Activated B cell treated with CpG ODN at 0.5 μM for 24 hours (primary cell): ENCODE measurements at regions not wholly inside any gene's neighbourhood (a gene's known extent, or its start where the extent isn't known, plus 50 kb on each side); places are given as distances from the start of the nearest gene placed in this dataset.

Experiments used
- ATAC-seq: fragments of 200-7000 bp; cut with Tn5 transposase; one replicate; pipeline ENCODE4 v1.10.0; 2021; ENCODE audit warnings: low read depth, mild to moderate bottlenecking, moderate library complexity
- CTCF ChIA-PET: fragments of 350-600 bp; sonication (Branson Sonifier 250); formaldehyde crosslinking; loops from one replicate; lab custom pipeline; 2021; ENCODE audit warnings: antibody characterized with exemption; lab: Charles Lee
- POLR2A ChIA-PET: fragments of 350-600 bp; sonication (Branson Sonifier 250); formaldehyde crosslinking; loops from one replicate; lab custom pipeline; 2021; ENCODE audit warnings: antibody characterized with exemption; lab: Charles Lee
- DNase-seq: peaks from one replicate; pipeline ENCODE4 v3.0.0; 2022
- H3K27ac Mint-ChIP-seq: one replicate; pipeline ENCODE4 v1.8.0; 2020; ENCODE audit warnings: mixed read lengths
- H3K27me3 Mint-ChIP-seq: one replicate; pipeline ENCODE4 v1.8.0; 2021; ENCODE audit warnings: mixed read lengths
- H3K36me3 Mint-ChIP-seq: one replicate; pipeline ENCODE4 v1.8.0; 2021; ENCODE audit warnings: low read depth, mixed read lengths
- H3K4me1 Mint-ChIP-seq: one replicate; pipeline ENCODE4 v1.8.0; 2021; ENCODE audit warnings: mixed read lengths
- H3K4me3 Mint-ChIP-seq: one replicate; pipeline ENCODE4 v1.8.0; 2020; ENCODE audit warnings: mild to moderate bottlenecking, mixed read lengths
- H3K9me3 Mint-ChIP-seq: one replicate; pipeline ENCODE4 v1.8.0; 2020; ENCODE audit warnings: mixed read lengths
- CTCF ChIP-seq: fragments of 200-600 bp; IDR thresholded peaks from one replicate; pipeline ENCODE4 v1.8.0; 2022; ENCODE audit warnings: antibody characterized with exemption, mild to moderate bottlenecking
- intact Hi-C: fragments of 100-400 bp; cut with micrococcal nuclease; formaldehyde crosslinking; loops from one replicate; pipeline ENCODE4 v1.15.1; 2024

DNA sequence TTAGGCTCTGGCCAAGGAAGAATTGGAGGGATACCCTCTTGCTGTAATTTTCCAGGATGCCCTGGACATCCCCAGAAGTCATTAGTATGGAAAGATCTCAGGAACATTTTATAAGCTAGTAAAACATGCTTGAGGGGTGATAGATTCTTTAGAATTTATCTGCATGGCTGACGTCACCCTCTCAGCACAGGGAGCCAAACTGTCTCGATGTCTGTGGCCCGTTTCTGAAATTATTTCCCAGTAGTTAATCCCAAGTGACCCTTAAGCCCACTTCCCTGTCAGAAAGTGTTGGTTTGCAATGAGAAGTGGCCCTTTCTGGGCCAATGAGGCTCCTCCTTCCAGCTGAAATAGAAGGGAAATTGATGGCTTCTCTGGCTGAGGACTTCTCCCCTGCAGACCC is 184.5 kb upstream of the BMPER start:
- POLR2A ChIA-PET = no interaction called here
- H3K4me1 Mint-ChIP-seq = no peaks in the 10 kb centered on the region
- H3K4me3 Mint-ChIP-seq = no peak overlapping the region
- no peak for DNase-seq
- CTCF ChIA-PET = no interaction called here
- TF ChIP-seq CTCF = no peak
- H3K9me3 Mint-ChIP-seq = no peaks in the 10 kb centered on the region
- intact Hi-C loops = no loop called here
- no peak overlapping the region for H3K27ac Mint-ChIP-seq
- no peak for ATAC-seq
- no peaks in the 10 kb centered on the region for H3K27me3 Mint-ChIP-seq
- no peaks in the 10 kb centered on the region for H3K36me3 Mint-ChIP-seq

DNA sequence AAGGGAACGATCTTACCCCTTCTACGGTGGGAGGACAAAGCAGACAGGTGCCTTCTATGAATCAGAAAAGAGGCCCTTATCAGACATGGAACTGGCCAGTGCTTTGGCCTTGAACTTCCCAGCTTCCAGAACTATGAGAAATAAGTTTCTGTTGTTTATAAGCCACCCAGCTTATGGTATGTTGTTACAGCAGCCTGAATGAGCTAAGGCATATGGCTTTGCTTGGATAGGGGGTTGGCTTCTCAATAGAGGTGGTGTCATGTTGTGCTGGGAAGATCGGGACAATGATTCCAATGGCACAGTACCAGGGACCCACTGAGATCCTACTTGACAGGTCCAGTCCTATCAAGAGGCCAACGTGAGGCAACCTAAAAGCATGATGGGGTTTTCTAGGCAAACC is 183.4 kb upstream of the BMPER start:
- ChIA-PET CTCF (no interaction called here), POLR2A (no interaction called here)
- Mint-ChIP-seq H3K4me1 (no peaks in the 10 kb centered on the region), H3K36me3 (no peaks in the 10 kb centered on the region), H3K27ac (no peak overlapping the region), H3K4me3 (no peak overlapping the region), H3K27me3 (no peaks in the 10 kb centered on the region), H3K9me3 (no peaks in the 10 kb centered on the region)
- intact Hi-C loops = no loop called here
- ATAC-seq = no peak
- DNase-seq = no peak
- no peak for TF ChIP-seq CTCF

DNA sequence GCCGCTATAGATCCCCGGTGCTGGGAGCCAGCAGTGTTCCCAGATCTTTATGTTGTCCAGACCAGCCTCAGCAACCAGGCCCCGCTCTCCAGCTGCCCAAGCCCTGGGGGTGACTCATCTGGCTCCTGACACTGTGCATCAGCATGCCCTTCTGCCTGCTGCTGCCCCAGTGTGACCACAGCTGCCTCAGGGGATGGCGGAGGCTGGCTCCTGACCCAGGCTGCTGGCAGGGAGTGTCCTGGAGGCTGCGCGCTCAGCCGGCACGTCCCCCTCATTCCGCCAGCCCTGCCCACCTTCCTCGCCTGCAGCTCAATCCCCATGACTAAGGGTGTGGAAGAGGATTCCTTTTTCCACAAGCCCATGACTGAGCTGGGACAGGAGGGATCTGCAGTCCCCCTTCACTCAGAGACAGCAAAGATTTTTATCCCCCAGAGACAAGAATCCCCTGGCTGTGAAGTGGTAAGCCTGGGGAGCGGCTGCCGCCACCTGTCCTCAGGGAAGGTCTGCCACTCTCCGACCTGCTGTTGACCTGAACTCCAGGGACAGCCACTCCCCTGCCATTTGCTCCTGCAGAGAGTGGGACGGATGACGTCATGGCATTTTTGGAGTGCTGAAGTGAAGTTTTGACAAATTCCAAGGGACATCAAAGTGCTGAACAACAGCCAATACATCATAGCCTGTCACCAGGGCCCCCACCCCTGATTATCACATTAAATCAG is 182.8 kb upstream of the BMPER start:
- no peak for TF ChIP-seq CTCF
- ATAC-seq = no peak
- no peaks in the 10 kb centered on the region for H3K9me3 Mint-ChIP-seq
- H3K4me1 Mint-ChIP-seq = no peaks in the 10 kb centered on the region
- no peak overlapping the region for H3K27ac Mint-ChIP-seq
- CTCF ChIA-PET = no interaction called here
- no peak for DNase-seq
- H3K4me3 Mint-ChIP-seq = no peak overlapping the region
- H3K36me3 Mint-ChIP-seq = no peaks in the 10 kb centered on the region
- H3K27me3 Mint-ChIP-seq = no peaks in the 10 kb centered on the region
- POLR2A ChIA-PET = no interaction called here
- intact Hi-C loops = no loop called here

GRCh38 chr7:33724201-33724600 is 181.1 kb upstream of the BMPER start:
- POLR2A ChIA-PET = no interaction called here
- no peak for TF ChIP-seq CTCF
- H3K4me1 Mint-ChIP-seq = no peaks in the 10 kb centered on the region

GRCh38 chr7:33725111-33726025 is 180.0 kb upstream of the BMPER start:
- POLR2A ChIA-PET = no interaction called here
- Mint-ChIP-seq H3K27ac (no peak overlapping the region), H3K36me3 (no peaks in the 10 kb centered on the region), H3K27me3 (no peaks in the 10 kb centered on the region), H3K4me3 (no peak overlapping the region), H3K9me3 (no peaks in the 10 kb centered on the region), H3K4me1 (no peaks in the 10 kb centered on the region)
- no peak for DNase-seq
- TF ChIP-seq CTCF = no peak
- CTCF ChIA-PET = no interaction called here
- ATAC-seq = no peak
- intact Hi-C loops = no loop called here

More at GRCh38 chr7:33724201-33724600, 181.1 kb upstream of the BMPER start:
- Mint-ChIP-seq H3K4me3 (no peak overlapping the region), H3K36me3 (no peaks in the 10 kb centered on the region), H3K27me3 (no peaks in the 10 kb centered on the region), H3K9me3 (no peaks in the 10 kb centered on the region), H3K27ac (no peak overlapping the region)
- ATAC-seq (no peak), DNase-seq (no peak)
- intact Hi-C loops = no loop called here
- CTCF ChIA-PET = no interaction called here
